ENCODE measurements at regions not wholly inside any gene's neighbourhood (a gene's known extent, or its start where the extent isn't known, plus 50 kb on each side); places are given as distances from the start of the nearest gene placed in this dataset.

GRCh38 chr15:87591582-87591981 is 665.0 kb downstream of the NTRK3 start:
- H3K4me3 ChIP-seq (replicated peaks in 1 of 2; ENCODE audit: low read depth in 2 of 2, low read length in 2 of 2): no peak overlapping the region
- DNase-seq (ENCODE audit: low read depth in 2 of 2): no peak
- no peak for TF ChIP-seq CTCF (IDR thresholded peaks at IDR 0.05; ENCODE audit: low read depth, low read length)

- TF ChIP-seq CTCF (IDR thresholded peaks at IDR 0.05; ENCODE audit: low read depth, low read length): no peak
- DNase-seq (ENCODE audit: low read depth in 2 of 2): no peak
- H3K4me3 ChIP-seq (replicated peaks in 1 of 2; ENCODE audit: low read depth in 2 of 2, low read length in 2 of 2): no peak overlapping the region
These were observed 665.5 kb downstream of the NTRK3 start for GRCh38 chr15:87591042-87591441.

GRCh38 chr15:87589134-87589533 is 667.4 kb downstream of the NTRK3 start:
- no peak for DNase-seq (ENCODE audit: low read depth in 2 of 2)
- no peak overlapping the region for H3K4me3 ChIP-seq (replicated peaks in 1 of 2; ENCODE audit: low read depth in 2 of 2, low read length in 2 of 2)
- no peak for TF ChIP-seq CTCF (IDR thresholded peaks at IDR 0.05; ENCODE audit: low read depth, low read length)

GRCh38 chr15:87582169-87582568 is 674.4 kb downstream of the NTRK3 start:
- TF ChIP-seq CTCF (IDR thresholded peaks at IDR 0.05; ENCODE audit: low read depth, low read length): no peak
- no peak overlapping the region for H3K4me3 ChIP-seq (replicated peaks in 1 of 2; ENCODE audit: low read depth in 2 of 2, low read length in 2 of 2)

GRCh38 chr15:87579537-87579936 is 677.0 kb downstream of the NTRK3 start:
- no peak overlapping the region for H3K4me3 ChIP-seq (replicated peaks in 1 of 2; ENCODE audit: low read depth in 2 of 2, low read length in 2 of 2)
- no peak for TF ChIP-seq CTCF (IDR thresholded peaks at IDR 0.05; ENCODE audit: low read depth, low read length)
- DNase-seq (ENCODE audit: low read depth in 2 of 2): no peak

More at GRCh38 chr15:87582169-87582568, 674.4 kb downstream of the NTRK3 start:
- DNase-seq (ENCODE audit: low read depth in 2 of 2): peak in 1 of 2 donors; percentile 27

GRCh38 chr15:87578776-87579175 is 677.8 kb downstream of the NTRK3 start:
- DNase-seq (ENCODE audit: low read depth in 2 of 2): no peak
- no peak overlapping the region for H3K4me3 ChIP-seq (replicated peaks in 1 of 2; ENCODE audit: low read depth in 2 of 2, low read length in 2 of 2)
- no peak for TF ChIP-seq CTCF (IDR thresholded peaks at IDR 0.05; ENCODE audit: low read depth, low read length)

GRCh38 chr15:87577336-87577735 is 679.2 kb downstream of the NTRK3 start:
- no peak for DNase-seq (ENCODE audit: low read depth in 2 of 2)
- no peak overlapping the region for H3K4me3 ChIP-seq (replicated peaks in 1 of 2; ENCODE audit: low read depth in 2 of 2, low read length in 2 of 2)
- TF ChIP-seq CTCF (IDR thresholded peaks at IDR 0.05; ENCODE audit: low read depth, low read length): no peak
